Lower lobe of right lung (tissue), 2 donors: ENCODE measurements at regions not wholly inside any gene's neighbourhood (a gene's known extent, or its start where the extent isn't known, plus 50 kb on each side); places are given as distances from the start of the nearest gene placed in this dataset.

Experiments used
- ATAC-seq, 2 donors: fragments of 200-7000 bp; cut with Tn5 transposase; one replicate each; pipeline ENCODE4 v1.9.1; 2020 to 2022; ENCODE audit warnings: mild to moderate bottlenecking in 2 of 2, moderate library complexity in 2 of 2
- DNase-seq: peaks from one replicate; pipeline ENCODE4 v3.0.0-alpha.2; 2020
- H3K27ac ChIP-seq: fragments of 200-600 bp; one replicate; pipeline ENCODE4 v1.8.0; 2022
- H3K27me3 ChIP-seq: fragments of 200-600 bp; one replicate; pipeline ENCODE4 v1.8.0; 2022; ENCODE audit warnings: low read depth
- H3K36me3 ChIP-seq: fragments of 200-600 bp; one replicate; pipeline ENCODE4 v1.8.0; 2022; ENCODE audit warnings: mild to moderate bottlenecking
- H3K4me1 ChIP-seq: fragments of 200-600 bp; one replicate; pipeline ENCODE4 v1.8.0; 2022
- H3K4me3 ChIP-seq: fragments of 200-600 bp; one replicate; pipeline ENCODE4 v1.8.0; 2022; ENCODE audit warnings: mild to moderate bottlenecking
- H3K9me3 ChIP-seq: fragments of 200-600 bp; one replicate; pipeline ENCODE4 v1.8.0; 2022
- intact Hi-C: fragments of 100-400 bp; cut with DNase I; formaldehyde crosslinking; loops from one replicate; pipeline ENCODE4 v1.11.0; 2022
- TF ChIP-seq, protein P1 (sequence below): fragments of 200-600 bp; IDR thresholded peaks from one replicate; pipeline ENCODE4 v1.8.0; 2022; ENCODE audit warnings: antibody characterized with exemption, mild to moderate bottlenecking
- donor health status: DM: no; HTN: yes; CAD: no; lungs with severe emphysema.

- ATAC-seq (no peak), DNase-seq (no peak)
- no peaks in the 10 kb centered on the region for H3K4me1 ChIP-seq
- TF ChIP-seq, protein P1, sequence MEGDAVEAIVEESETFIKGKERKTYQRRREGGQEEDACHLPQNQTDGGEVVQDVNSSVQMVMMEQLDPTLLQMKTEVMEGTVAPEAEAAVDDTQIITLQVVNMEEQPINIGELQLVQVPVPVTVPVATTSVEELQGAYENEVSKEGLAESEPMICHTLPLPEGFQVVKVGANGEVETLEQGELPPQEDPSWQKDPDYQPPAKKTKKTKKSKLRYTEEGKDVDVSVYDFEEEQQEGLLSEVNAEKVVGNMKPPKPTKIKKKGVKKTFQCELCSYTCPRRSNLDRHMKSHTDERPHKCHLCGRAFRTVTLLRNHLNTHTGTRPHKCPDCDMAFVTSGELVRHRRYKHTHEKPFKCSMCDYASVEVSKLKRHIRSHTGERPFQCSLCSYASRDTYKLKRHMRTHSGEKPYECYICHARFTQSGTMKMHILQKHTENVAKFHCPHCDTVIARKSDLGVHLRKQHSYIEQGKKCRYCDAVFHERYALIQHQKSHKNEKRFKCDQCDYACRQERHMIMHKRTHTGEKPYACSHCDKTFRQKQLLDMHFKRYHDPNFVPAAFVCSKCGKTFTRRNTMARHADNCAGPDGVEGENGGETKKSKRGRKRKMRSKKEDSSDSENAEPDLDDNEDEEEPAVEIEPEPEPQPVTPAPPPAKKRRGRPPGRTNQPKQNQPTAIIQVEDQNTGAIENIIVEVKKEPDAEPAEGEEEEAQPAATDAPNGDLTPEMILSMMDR: no peak
- no peaks in the 10 kb centered on the region for H3K27me3 ChIP-seq
- intact Hi-C loops: no loop called here
- no peak overlapping the region for H3K27ac ChIP-seq
- no peaks in the 10 kb centered on the region for H3K9me3 ChIP-seq
- H3K36me3 ChIP-seq: no peaks in the 10 kb centered on the region
- H3K4me3 ChIP-seq: no peak overlapping the region
Measured at GRCh38 chr2:5851410-5851809, 159.2 kb downstream of the SOX11 start.

DNA sequence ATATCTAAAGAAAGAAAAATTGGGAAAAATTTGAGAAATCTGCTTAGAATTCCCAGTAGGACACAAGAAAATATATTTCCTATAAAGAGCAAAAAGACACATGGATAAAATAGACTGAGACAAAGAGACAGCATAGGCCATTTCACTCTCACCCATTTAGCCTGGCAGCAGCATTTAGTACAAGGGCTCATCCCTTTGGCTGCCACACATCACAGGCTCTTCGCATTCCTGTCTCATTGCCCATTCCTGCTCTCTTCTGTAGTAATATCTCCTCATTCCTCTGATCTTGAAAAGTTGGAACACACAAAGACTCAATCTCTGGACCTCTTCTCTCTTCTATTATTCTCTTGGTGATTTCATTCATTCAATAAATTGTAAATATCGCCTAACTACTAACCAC lies 162.6 kb downstream of the SOX11 start:
- intact Hi-C loops: no loop called here
- H3K36me3 ChIP-seq: no peaks in the 10 kb centered on the region
- no peak overlapping the region for H3K27ac ChIP-seq
- no peak overlapping the region for H3K4me3 ChIP-seq
- H3K4me1 ChIP-seq: no peaks in the 10 kb centered on the region
- TF ChIP-seq, protein P1: no peak
- H3K27me3 ChIP-seq: no peaks in the 10 kb centered on the region
- ATAC-seq: no peak
- DNase-seq: no peak
- no peaks in the 10 kb centered on the region for H3K9me3 ChIP-seq

DNA sequence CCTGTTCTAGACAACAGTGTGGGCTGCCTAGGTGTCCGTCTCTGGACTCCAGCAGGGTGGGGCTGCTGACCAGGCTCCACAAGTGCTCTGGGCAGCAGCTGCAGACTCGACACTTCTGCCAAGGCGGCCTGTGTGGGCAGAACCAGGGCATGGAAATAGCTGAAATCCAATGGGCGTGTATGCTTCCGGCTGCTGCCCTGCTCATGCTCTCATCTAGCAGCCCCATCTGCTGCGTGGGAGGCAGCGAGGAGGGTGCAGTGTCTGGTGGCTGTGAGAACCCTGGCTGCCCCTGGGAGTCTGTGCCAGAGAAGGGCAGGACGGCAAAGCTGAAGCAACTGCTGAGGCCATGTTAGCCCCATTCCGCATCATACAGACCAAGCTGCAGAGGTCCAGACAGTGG lies 174.9 kb downstream of the SOX11 start:
- Histone ChIP-seq H3K4me1 (no peaks in the 10 kb centered on the region), H3K27me3 (no peaks in the 10 kb centered on the region), H3K36me3 (no peaks in the 10 kb centered on the region), H3K4me3 (no peak overlapping the region), H3K27ac (no peak overlapping the region), H3K9me3 (no peaks in the 10 kb centered on the region)
- intact Hi-C loops: no loop called here
- TF ChIP-seq, protein P1: no peak
- ATAC-seq (no peak), DNase-seq (no peak)

- intact Hi-C loops: no loop called here
- Histone ChIP-seq H3K4me1 (no peaks in the 10 kb centered on the region), H3K36me3 (no peaks in the 10 kb centered on the region), H3K27ac (no peak overlapping the region), H3K9me3 (no peaks in the 10 kb centered on the region), H3K27me3 (no peaks in the 10 kb centered on the region), H3K4me3 (no peak overlapping the region)
- DNase-seq (no peak), ATAC-seq (no peak)
- TF ChIP-seq, protein P1: no peak
Measured at GRCh38 chr2:5868931-5869330, 176.7 kb downstream of the SOX11 start.

DNA sequence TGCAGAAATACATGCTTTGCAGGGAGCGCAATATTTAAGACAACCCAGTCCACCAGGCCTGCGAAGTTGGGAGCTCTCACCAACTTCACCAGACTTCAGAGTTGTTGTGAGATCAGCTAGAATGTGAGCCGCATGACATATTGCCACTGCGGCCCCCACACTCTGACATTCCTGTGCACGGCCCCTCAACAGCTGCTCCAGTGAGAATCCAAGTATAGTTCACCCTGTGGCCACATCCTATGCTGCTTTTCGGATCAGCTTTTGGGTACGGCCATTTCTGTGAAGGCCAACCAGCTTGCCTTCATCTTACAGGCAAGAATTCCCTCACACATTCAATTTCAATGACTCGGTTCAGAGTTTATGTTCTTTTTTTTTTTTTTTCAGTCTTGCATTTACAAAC lies 177.8 kb downstream of the SOX11 start:
- ATAC-seq (no peak), DNase-seq (no peak)
- intact Hi-C loops: no loop called here
- TF ChIP-seq, protein P1: no peak
- Histone ChIP-seq H3K4me3 (no peak overlapping the region), H3K27ac (no peak overlapping the region), H3K9me3 (peaks cover 7% of the 10 kb centered on the region), H3K27me3 (no peaks in the 10 kb centered on the region), H3K36me3 (no peaks in the 10 kb centered on the region), H3K4me1 (no peaks in the 10 kb centered on the region)

DNA sequence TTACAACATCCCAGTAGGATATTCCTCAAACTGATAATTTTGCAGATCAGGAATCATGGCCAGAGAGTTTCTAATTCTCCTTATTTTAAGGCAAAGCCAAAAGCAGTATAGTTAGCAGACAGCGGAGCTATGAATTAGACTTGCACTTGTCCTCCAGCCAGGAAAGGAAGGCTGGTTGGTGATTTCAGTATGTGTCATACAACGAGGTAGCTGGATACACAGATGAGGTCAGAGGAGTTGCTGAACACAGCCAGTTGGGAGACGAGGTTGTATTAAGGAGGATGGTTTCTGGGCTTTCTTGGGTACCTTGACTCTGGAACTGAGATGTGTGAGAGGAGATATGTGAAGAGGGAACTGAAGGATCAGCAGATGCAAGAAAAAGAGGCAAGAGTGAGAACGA lies 185.2 kb downstream of the SOX11 start:
- DNase-seq: no peak
- TF ChIP-seq, protein P1: no peak
- Histone ChIP-seq H3K4me3 (no peak overlapping the region), H3K36me3 (no peaks in the 10 kb centered on the region), H3K9me3 (peaks cover 7% of the 10 kb centered on the region), H3K27ac (no peak overlapping the region), H3K4me1 (no peaks in the 10 kb centered on the region), H3K27me3 (no peaks in the 10 kb centered on the region)
- ATAC-seq: no peak
- intact Hi-C loops: no loop called here
